ENCODE measurements at regions not wholly inside any gene's neighbourhood (a gene's known extent, or its start where the extent isn't known, plus 50 kb on each side); places are given as distances from the start of the nearest gene placed in this dataset.

DNA sequence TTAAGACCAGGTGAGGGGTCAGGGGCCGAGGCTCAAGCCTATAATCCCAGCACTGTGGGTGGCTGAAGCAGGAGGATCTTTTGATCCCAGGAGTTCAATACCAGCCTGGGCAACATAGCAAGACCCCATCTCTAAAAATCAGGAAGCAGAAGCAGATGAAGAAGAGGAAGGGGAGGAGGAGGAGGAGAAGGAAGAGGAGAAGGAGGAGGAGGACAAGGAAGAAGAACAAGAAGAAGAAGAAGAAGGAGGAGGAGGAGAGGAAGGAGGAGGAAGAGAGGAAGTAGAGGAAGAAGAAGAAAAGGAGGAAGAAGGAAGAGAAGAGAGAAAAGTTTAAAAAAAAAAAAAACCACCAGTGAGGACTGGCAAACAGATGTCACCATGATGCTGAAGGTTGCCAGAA lies 92.0 kb upstream of the TMEM26 start:
- no peak for DNase-seq

DNA sequence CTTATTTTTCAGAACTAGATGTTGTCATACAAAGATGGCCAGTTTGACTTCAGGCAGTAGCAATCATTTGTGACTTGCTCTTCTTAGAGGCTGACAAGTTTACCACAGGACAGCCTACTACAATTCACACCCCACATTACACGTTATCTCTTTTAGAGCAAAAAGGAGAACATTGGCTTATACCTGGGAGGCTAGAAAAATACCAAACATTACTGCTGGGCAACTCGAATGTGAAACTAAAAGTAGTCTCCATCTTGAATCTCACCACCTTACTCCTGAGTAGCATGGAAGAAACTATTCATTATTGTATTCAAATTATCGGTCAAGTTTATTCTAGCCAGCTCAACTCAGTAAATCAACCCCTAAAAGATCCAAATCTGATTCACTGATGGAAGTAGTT lies 90.7 kb upstream of the TMEM26 start:
- no peak for DNase-seq

GRCh38 chr10:61542596-61542995 lies 89.4 kb upstream of the TMEM26 start:
- no peak for DNase-seq

- no peak for DNase-seq
Measured at GRCh38 chr10:61541960-61542359, 88.8 kb upstream of the TMEM26 start.

DNA sequence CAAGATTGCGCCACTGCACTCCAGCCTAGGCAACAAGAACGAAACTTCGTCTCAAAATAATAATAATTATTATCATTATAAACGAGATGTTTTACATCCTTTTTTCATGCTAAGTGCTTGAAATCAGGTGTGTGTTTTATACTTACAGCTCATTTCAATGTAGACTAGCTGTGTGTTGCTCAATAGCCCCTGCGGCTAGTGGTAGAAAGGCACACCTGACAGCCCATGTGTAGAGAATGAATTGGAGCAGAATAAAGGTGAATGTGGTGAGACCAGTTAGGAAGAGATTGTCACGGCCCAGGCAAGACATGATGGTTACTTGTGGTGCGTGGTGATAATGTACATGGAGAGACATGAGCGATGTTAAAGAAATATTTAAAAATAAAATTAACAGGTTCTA lies 86.7 kb upstream of the TMEM26 start:
- DNase-seq, result no peak

- no peak for DNase-seq
Measured at GRCh38 chr10:61529208-61529607, 76.0 kb upstream of the TMEM26 start.

DNA sequence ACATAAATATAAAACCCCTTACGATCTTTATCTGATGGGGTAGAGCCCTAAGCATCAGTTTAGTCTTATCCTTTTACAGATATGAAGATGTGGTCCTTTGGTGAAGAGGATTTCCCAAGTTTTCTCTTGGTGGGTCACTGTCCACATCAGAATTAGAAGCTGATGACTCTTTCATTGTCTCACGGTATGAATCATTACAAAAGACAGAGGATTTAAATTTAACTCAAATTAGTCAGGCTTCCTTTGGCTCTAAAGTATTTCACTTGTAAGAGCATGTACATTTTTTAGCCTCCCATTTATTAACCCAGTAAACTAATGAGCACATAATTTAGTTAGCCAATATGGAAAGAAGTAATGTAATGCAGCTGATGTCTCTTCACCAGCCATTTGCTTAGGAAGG lies 49.9 kb upstream of the TMEM26 start:
- no peak for DNase-seq

Data from NCI-H1417 (cell line).